GM18498 (cell line): ENCODE measurements at regions not wholly inside any gene's neighbourhood (a gene's known extent, or its start where the extent isn't known, plus 50 kb on each side); places are given as distances from the start of the nearest gene placed in this dataset.

ENCODE experiments used
- ATAC-seq: cut with Tn5 transposase; IDR thresholded peaks from one replicate; pipeline ENCODE4 v1.9.1; 2021; ENCODE audit warnings: mild to moderate bottlenecking, moderate library complexity; ENCODE audit not compliant: unreplicated experiment

DNA sequence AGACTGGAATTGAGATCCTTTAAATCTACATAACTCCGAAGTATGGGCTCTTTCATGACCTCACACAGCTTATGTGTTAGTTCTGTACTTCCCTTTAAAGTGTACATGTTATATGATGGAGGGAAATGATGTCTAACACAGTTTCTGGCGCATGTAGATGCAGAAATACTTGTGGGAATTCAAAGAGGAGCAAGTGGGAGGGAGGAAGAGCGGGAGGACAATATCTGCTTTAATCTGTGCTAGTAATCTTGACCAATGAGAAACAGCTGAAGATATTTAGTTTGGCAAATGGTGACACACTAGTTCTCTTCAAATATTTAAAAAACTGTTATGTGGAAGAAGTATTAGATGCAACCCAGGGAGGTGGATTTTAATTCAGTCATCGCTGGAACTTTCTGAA is 62.9 kb upstream of the PLEKHG1 start:
- ATAC-seq: no peak

DNA sequence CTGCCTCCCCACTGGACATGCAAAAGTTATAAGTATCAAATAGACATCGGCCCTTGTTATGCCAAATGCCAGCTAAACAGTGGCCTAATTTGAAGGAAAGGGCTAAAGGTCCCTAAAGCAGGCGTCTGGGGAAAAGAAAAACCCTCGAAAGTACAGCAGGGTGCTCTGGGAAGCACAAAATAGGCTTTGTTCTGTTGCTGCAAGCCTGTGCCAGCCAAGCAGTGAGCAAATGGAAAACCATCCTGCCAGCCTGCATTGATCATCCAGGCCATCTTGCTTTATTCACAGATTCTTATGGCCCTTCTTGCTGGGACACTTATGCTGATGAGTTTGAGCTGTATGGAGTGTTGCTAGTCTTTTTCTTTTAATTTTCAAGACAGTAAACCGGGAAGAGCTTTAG is 62.2 kb upstream of the PLEKHG1 start:
- ATAC-seq: no peak

DNA sequence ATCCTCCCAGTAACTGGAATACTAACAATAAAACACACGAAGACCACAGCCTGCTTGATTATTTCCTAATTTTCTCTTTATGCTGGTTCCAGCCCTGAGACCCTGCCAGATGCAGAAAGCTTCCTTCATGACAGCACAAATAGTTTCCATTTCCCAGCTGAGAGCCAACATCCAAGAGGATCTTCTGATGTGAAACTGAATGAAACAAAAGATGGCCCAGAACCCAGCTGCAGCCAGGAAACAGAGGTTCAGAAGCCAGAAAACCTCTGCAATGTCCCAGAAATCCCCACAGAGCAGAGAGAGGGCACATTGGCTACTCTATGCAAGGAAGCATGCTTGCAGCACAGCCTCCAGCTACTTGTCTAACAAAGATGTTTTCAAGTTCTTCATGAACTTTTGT is 61.8 kb upstream of the PLEKHG1 start:
- no peak for ATAC-seq

DNA sequence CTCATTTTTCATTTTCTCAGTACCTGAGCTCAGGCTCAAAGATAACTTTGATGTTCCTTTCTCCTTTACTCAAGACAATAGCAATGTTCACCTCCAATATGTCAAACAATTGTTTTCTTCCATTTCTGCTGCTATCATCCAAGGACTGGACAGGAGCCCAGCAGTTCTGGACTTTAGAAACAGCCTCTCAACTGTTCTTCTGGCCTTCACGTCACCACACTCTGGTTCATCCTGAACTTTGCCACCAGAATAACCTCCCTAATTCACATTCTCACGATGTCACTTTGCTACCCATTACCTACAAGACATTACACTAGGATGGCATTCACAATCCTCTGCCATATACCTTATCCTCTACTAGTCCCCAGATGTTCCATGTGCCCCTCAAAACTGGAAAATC is 60.6 kb upstream of the PLEKHG1 start:
- ATAC-seq: no peak

DNA sequence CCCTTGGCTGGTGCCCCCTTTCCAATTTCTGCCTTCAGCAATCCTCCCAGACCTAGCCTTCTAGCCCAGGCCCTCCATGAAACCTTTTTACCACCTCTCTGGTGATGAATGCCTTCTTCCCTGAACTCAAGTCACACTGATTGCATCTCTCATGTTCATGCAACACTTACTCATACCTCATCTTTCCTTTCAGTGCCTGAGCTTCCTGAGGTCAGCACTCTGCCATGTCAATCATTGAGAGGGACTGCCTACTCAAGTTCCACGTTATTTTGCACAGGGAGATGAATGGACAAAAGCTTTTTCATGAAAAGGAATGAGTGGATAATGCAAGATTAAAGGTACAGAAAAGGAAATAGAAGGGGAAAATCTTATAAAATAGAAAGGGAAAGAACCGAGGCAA is 60.1 kb upstream of the PLEKHG1 start:
- no peak for ATAC-seq

DNA sequence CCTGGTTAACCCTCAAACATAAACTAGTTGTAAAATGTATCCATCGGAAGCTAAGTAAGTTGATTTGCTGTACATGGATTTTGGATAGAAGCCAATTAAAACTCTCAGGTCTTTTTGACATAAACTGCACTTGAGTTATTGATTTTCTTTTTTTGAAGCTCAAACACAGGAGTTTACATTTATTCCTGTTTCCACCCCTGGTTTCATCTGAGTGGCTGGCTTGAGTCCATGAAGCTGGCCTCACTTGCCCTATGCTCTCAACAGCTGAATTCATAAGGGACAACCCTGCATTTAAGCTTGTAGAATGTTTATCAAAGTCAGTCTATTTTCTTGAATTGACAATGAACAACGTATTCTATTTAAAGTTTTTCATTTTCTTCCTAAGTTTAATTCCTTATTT is 58.1 kb upstream of the PLEKHG1 start:
- ATAC-seq: no peak

DNA sequence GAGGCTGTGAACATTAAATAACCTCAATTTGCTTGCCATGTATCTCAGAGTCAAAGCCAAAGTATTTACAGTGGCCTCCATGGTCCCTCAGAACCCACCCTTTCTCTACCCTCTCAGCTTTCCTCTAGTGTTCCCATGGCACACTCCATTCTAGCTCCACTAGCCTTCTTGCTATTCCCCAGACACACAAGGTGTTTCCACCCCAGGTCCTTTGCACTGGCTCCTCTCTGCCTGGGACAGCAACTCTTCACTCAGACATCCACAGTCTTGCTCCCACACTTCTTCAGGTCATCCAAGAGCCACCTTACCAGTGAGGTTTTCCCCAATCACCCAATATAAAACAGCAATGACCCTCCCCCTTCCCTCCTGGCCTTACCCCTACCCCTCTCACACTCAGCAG is 56.5 kb upstream of the PLEKHG1 start:
- ATAC-seq: no peak

DNA sequence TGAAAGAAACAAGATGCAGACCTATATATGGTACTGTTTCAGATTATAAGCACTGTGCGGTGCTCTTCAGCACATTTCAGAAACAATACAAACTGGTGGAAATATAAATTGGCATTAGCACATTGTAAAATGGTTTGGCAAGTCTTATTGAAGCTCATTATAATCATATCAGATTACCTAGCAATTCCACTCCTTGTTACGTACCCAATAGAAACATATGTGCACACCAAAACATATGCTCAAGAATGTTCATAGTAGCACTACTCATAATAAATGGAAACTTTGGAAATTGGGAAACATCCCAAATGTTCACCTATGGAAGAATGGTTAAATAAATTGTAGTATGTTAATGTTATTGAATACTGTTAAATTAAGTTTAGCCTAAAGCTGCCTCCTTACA is 54.9 kb upstream of the PLEKHG1 start:
- no peak for ATAC-seq

DNA sequence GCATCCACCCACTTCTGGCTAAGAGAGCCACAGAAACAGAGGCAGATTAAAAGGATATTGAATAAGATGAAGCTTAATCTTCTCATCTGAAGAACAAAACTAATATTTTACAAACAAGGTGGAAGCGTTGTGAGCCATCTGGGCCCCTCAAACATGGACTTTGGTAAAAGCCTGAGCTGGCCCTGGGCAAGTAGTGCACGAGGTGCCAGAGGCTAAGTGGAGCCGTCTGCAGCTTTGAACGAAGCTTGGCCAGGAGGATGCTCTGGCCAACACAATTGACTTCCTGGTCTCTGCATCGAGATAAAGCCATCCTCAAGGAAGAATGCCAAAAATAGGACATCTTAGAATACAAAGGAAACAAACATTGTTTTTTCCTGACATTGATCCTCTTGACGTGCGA is 53.2 kb upstream of the PLEKHG1 start:
- ATAC-seq: no peak

DNA sequence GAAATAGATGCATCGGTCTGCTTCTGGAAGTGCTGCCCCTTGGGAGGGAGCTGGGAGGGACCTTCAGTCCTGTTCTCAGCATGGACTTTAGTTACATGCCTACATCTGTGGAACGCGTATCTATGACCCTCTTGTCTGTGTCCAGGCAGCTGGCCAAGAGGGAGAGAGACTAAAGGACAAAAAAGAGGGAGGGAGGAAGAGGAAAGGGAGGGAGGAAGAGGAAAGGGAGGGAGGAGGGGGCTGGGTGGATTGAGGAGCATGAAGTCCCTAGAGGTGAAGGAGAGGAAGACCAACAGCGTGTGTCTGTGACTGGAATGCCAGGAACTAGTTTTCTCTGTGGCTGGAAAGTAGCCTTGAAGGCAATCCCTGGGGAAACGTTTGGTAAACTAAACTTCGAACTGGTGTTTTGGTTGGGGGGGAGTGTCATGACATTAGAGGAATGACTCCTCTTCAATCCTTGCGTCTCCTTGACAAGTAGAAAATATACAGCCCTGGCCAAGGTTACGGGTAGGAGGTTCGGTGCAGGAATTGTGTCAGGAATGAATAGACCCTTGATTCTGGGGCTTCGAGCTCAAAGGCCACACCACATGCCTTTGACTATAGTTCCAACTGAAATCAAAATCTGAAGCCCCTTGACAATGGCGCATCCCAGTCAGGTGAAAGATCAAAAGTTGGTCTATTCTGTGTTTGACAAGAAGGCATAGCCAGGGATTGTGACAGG is 52.0 kb upstream of the PLEKHG1 start:
- no peak for ATAC-seq

DNA sequence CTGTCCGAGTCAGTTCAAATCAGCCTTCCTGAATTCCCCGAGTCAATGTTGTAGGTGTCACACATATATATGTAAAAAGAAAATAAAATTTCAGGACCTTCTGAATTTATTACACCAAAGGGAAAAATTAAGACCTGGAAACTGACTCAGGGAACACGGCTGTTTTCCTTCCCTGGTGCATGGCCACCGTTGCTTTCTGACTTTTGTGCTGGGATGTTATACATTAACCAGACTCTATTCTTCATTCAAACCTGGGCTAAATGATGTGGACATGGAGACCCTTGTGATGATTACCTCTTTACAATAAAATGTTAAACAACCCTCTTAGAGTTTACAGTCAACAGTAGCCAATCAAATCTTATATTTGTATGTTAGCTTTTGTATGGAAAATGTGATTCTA is 51.4 kb upstream of the PLEKHG1 start:
- no peak for ATAC-seq

DNA sequence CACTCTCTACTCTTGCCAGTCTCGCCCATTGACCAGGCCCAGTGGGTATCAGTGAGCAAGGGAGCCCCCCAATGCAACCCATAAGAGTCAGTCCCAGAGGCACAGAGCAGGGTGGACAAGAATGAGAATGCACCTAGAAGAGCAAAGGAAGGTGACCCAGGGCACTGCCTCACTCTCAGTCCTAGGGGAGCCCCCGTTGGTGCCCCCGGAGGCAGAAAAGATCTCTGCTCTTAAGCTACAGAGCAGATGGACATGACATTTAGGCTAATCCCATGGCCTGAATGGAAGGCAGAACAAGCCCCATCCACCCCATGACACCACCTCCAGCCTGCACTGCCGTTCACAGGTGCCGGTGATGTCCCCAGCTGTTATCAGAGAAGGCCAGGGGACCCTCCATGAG is 50.7 kb upstream of the PLEKHG1 start:
- ATAC-seq: no peak

DNA sequence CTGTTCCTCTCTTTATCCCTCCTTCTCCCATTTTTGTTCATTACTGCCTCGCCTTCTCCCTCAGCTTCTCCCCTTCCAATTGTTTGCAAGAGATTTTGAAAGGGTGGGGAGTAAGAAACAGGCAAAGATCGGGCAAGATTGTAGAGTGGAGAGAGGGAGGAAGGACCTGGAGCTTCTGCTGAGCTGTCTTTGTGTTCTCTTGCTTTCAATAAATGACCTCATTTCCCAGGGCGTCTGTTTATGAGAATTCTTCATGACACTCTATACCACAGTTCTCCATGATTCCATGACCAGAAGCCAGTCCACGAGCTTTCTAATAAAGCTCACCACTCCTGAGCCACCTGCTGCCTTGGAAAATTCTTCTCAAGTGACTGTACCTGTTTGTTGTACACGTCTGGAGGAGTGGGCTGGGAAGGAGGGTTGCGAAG is 50.0 kb upstream of the PLEKHG1 start:
- no peak for ATAC-seq
